SHP77 treated with DMSO at 0.1 percent for 48 hours (cell line): ENCODE measurements at regions not wholly inside any gene's neighbourhood (a gene's known extent, or its start where the extent isn't known, plus 50 kb on each side); places are given as distances from the start of the nearest gene placed in this dataset.
"Not testable (repeated sequence)": the region's sequence is repeated elsewhere in the genome, so short reads cannot be mapped to it uniquely, and the experiment has no call there.

Experiments
- DNase-seq: peaks from one replicate; lab custom pipeline; 2025; lab: John Stamatoyannopoulos, UW

DNA sequence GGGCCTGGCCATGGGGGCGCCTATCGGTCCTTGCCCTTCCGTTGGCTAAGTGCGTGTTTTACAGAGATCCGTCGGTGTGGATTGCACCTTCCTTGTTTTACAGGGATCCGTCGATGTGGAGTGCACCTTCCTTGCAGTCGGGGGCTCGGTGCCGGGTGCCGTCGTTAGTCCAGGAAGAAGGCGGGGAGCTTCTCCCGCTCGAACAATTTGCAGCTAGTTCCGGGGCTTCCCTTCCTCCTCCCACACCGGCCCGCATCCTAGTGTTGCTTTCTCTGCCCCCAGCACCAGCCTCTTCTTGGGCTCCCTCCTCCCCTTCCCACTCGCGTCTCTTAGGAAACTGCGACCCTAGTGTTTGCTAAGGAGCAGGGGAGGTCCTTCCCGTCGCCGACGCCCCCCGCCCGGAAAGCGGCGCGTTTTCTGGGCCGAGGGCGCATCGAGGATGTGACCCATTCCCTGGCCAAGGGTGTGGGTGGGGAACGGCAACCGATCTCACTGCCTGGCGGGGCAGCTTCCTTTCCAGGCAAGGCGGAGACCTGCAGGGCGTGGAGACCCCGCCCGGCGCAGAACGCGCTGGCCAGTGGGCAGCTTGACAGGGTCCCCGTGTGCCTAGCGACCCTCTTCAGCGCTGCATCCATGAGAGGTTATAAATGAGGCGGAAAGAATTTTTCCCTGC lies 75.7 kb upstream of the ZNF91 start:
- no peak for DNase-seq

- DNase-seq: not testable (repeated sequence)
These were observed 69.1 kb upstream of the ZNF91 start for GRCh38 chr19:23464349-23464748.

GRCh38 chr19:23461120-23461519 lies 65.8 kb upstream of the ZNF91 start:
- no peak for DNase-seq

GRCh38 chr19:23460656-23461055 lies 65.4 kb upstream of the ZNF91 start:
- no peak for DNase-seq
